ENCODE measurements at regions not wholly inside any gene's neighbourhood (a gene's known extent, or its start where the extent isn't known, plus 50 kb on each side); places are given as distances from the start of the nearest gene placed in this dataset.

GRCh38 chr3:76726034-76726433 lies 313.9 kb upstream of the ROBO2 start:
- Histone ChIP-seq H3K36me3 (ENCODE audit: insufficient read depth, low read length) (no peaks in the 10 kb centered on the region), H3K9ac (ENCODE audit: low read depth, low read length) (no peak overlapping the region), H3K9me3 (ENCODE audit: control insufficient read depth, insufficient read depth, low read length) (no peaks in the 10 kb centered on the region), H3K4me1 (ENCODE audit: insufficient read depth, low read length) (no peaks in the 10 kb centered on the region)

DNA sequence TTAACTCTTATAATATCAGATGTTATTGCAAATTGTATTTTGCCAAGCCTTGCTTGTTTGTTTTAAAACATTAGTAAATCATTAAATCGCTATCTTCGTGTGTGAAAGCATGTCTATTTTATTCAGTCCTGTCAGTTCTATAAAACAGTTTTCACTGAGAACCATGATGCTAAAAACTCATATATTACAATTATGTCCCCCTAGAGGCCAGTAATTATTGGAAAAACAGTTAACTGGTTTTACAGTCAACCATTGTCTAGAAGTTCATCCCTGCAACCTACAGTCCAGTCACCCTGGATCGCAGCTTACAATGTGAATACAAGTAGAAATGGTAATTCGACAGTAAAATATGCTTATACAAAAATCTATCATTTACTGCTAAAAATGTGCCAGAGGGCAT lies 311.5 kb upstream of the ROBO2 start:
- Histone ChIP-seq H3K9ac (ENCODE audit: low read depth, low read length) (no peak overlapping the region), H3K4me1 (ENCODE audit: insufficient read depth, low read length) (no peaks in the 10 kb centered on the region), H3K9me3 (ENCODE audit: control insufficient read depth, insufficient read depth, low read length) (no peaks in the 10 kb centered on the region), H3K36me3 (ENCODE audit: insufficient read depth, low read length) (no peaks in the 10 kb centered on the region)

DNA sequence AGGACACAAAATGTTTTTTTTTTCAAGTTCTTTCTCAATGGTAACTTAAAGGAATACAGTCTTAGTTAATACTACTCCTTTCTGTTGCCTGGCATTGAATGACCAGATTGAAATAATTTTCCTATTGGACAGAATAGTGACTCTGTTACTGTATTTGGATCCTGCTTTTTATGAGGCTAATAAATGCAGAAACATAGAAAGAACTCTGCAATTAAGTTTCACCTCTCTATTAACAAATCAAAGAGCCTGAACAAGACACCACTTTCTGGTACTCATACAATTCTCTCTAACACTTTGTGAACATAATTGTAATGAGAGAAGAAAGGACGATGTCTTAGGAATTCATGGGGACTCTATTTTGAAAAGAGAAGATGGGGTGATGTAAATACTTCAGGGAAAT lies 308.4 kb upstream of the ROBO2 start:
- no peaks in the 10 kb centered on the region for H3K4me1 ChIP-seq (ENCODE audit: insufficient read depth, low read length)
- no peaks in the 10 kb centered on the region for H3K36me3 ChIP-seq (ENCODE audit: insufficient read depth, low read length)
- H3K9ac ChIP-seq (ENCODE audit: low read depth, low read length), result no peak overlapping the region
- no peaks in the 10 kb centered on the region; the same call in 1 of the 2 replicates for H3K9me3 ChIP-seq (ENCODE audit: control insufficient read depth, insufficient read depth, low read length)

DNA sequence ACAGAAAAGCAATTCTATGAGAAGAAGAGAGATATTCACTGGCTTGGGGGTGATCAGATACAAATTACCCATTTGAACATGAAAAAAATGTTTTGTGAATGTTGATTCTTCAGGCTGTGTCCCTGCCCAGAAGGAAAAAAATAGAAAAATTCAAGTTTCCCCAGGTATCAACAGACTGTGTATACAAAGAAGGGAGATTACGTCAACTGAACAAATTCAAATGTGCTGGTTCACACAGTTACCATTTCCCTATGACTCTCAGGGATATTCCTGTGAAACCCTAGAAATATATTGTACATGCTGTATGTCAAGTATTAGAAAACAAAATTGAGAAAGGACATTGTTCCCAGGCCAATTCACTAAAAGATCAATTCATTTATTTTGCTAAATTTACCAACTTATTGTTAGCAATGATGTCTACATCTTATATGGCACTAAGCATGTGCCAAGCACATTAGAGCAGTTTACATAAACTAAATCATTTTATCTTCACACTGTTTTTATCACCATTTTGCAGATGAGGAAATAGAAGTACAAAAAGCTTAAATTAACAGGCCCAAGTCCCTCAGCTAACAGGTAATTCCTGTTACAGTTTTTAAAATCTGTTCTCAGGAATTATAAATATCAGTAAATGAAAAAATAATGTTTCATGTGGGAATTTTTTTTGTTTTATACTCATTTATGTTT lies 306.7 kb upstream of the ROBO2 start:
- Histone ChIP-seq H3K36me3 (ENCODE audit: insufficient read depth, low read length) (no peaks in the 10 kb centered on the region), H3K4me1 (ENCODE audit: insufficient read depth, low read length) (no peaks in the 10 kb centered on the region), H3K9me3 (ENCODE audit: control insufficient read depth, insufficient read depth, low read length) (no peaks in the 10 kb centered on the region; the same call in 1 of the 2 replicates)

GRCh38 chr3:76735152-76735551 lies 304.7 kb upstream of the ROBO2 start:
- Histone ChIP-seq H3K9ac (ENCODE audit: low read depth, low read length) (no peak overlapping the region), H3K36me3 (ENCODE audit: insufficient read depth, low read length) (no peaks in the 10 kb centered on the region), H3K4me1 (ENCODE audit: insufficient read depth, low read length) (no peaks in the 10 kb centered on the region), H3K9me3 (ENCODE audit: control insufficient read depth, insufficient read depth, low read length) (no peaks in the 10 kb centered on the region; the same call in 1 of the 2 replicates)

More for the DNA sequence above, 306.7 kb upstream of the ROBO2 start:
- no peak overlapping the region for H3K9ac ChIP-seq (ENCODE audit: low read depth, low read length)

DNA sequence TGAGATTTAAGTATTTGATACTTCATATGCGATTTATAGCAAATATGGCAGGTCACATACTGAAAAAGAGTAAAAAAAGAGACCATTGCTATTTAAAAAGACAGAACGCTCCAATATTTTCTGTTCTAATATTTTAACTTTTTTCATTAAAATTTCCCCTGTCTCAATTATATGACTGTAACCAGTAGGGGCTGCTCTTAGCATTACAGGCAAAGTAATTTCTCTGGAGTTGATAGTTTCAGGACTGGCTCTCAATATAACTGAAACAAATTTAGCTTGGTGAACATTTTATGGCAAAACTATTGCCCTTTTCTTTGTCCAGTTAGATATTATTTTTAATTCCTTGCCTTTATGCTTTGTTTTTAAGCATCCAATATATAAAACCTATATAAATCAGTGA lies 286.3 kb upstream of the ROBO2 start:
- no peak overlapping the region for H3K9ac ChIP-seq (ENCODE audit: low read depth, low read length)
- no peaks in the 10 kb centered on the region for H3K36me3 ChIP-seq (ENCODE audit: insufficient read depth, low read length)
- H3K9me3 ChIP-seq (ENCODE audit: control insufficient read depth, insufficient read depth, low read length), result no peaks in the 10 kb centered on the region
- H3K4me1 ChIP-seq (ENCODE audit: insufficient read depth, low read length), result no peaks in the 10 kb centered on the region

GRCh38 chr3:76754247-76754646 lies 285.7 kb upstream of the ROBO2 start:
- no peaks in the 10 kb centered on the region for H3K9me3 ChIP-seq (ENCODE audit: control insufficient read depth, insufficient read depth, low read length)
- no peaks in the 10 kb centered on the region for H3K4me1 ChIP-seq (ENCODE audit: insufficient read depth, low read length)
- H3K36me3 ChIP-seq (ENCODE audit: insufficient read depth, low read length), result no peaks in the 10 kb centered on the region
- no peak overlapping the region for H3K9ac ChIP-seq (ENCODE audit: low read depth, low read length)

DNA sequence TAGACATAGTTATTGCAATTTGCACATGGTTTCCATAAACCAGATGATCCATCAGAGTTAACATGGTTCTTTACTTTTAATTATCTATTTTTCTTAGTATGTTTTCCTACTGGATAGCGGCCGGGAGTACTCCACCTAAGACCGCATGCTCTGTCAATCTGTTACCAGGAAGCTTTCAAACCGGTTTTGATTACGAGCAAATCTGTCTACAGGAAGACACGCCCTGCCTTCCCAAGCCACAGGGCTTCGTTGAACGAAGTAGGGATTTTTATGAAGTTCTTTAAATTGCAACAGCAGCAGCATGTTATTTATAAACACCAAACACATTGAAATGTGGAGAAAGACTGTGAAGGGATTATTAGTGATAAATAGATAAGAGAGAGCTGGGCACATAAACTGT lies 283.3 kb upstream of the ROBO2 start:
- Histone ChIP-seq H3K36me3 (ENCODE audit: insufficient read depth, low read length) (no peaks in the 10 kb centered on the region), H3K9me3 (ENCODE audit: control insufficient read depth, insufficient read depth, low read length) (no peaks in the 10 kb centered on the region), H3K9ac (ENCODE audit: low read depth, low read length) (no peak overlapping the region), H3K4me1 (ENCODE audit: insufficient read depth, low read length) (no peaks in the 10 kb centered on the region)

DNA sequence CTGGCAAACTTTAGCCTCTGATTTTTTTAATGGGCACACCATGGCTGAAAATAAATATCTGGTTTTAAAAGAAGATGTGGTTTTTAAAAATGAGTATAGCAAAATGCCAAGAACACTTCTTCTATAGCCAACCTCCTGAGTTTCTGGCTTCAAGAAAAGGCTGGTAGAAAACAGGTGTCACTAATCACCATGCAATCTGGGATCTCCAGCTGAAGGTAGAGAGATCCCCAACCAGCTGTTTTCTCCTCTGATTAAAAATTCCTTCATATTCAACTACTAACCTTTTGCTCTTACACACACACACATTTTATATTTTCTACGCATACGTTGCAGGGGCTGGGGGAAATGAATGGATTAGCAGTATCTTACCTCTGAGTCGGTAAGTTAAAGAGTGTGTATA lies 279.6 kb upstream of the ROBO2 start:
- Histone ChIP-seq H3K36me3 (ENCODE audit: insufficient read depth, low read length) (no peaks in the 10 kb centered on the region), H3K4me1 (ENCODE audit: insufficient read depth, low read length) (no peaks in the 10 kb centered on the region), H3K9me3 (ENCODE audit: control insufficient read depth, insufficient read depth, low read length) (no peaks in the 10 kb centered on the region), H3K9ac (ENCODE audit: low read depth, low read length) (no peak overlapping the region)

GRCh38 chr3:76765511-76765910 lies 274.4 kb upstream of the ROBO2 start:
- H3K9ac ChIP-seq (ENCODE audit: low read depth, low read length), result no peak overlapping the region

GRCh38 chr3:76768912-76769311 lies 271.0 kb upstream of the ROBO2 start:
- no peaks in the 10 kb centered on the region for H3K9me3 ChIP-seq (ENCODE audit: control insufficient read depth, insufficient read depth, low read length)
- no peaks in the 10 kb centered on the region for H3K4me1 ChIP-seq (ENCODE audit: insufficient read depth, low read length)
- H3K9ac ChIP-seq (ENCODE audit: low read depth, low read length), result no peak overlapping the region
- no peaks in the 10 kb centered on the region for H3K36me3 ChIP-seq (ENCODE audit: insufficient read depth, low read length)

More at GRCh38 chr3:76765511-76765910, 274.4 kb upstream of the ROBO2 start:
- H3K4me1 ChIP-seq (ENCODE audit: insufficient read depth, low read length), result no peaks in the 10 kb centered on the region
- H3K36me3 ChIP-seq (ENCODE audit: insufficient read depth, low read length), result no peaks in the 10 kb centered on the region
- H3K9me3 ChIP-seq (ENCODE audit: control insufficient read depth, insufficient read depth, low read length), result no peaks in the 10 kb centered on the region

GRCh38 chr3:76776927-76777326 lies 263.0 kb upstream of the ROBO2 start:
- H3K9ac ChIP-seq (ENCODE audit: low read depth, low read length), result no peak overlapping the region
- H3K4me1 ChIP-seq (ENCODE audit: insufficient read depth, low read length), result no peaks in the 10 kb centered on the region
- no peaks in the 10 kb centered on the region for H3K9me3 ChIP-seq (ENCODE audit: control insufficient read depth, insufficient read depth, low read length)
- H3K36me3 ChIP-seq (ENCODE audit: insufficient read depth, low read length), result no peaks in the 10 kb centered on the region

- Histone ChIP-seq H3K9ac (ENCODE audit: low read depth, low read length) (no peak overlapping the region), H3K9me3 (ENCODE audit: control insufficient read depth, insufficient read depth, low read length) (0 out of 2 replicates have a peak, but pooled peaks cover 4% of the 10 kb centered on the region), H3K36me3 (ENCODE audit: insufficient read depth, low read length) (no peaks in the 10 kb centered on the region), H3K4me1 (ENCODE audit: insufficient read depth, low read length) (peaks cover 8% of the 10 kb centered on the region; the same call in 1 of the 2 replicates)
Measured at GRCh38 chr3:76788206-76788605, 251.7 kb upstream of the ROBO2 start.

GRCh38 chr3:76789237-76789636 lies 250.7 kb upstream of the ROBO2 start:
- H3K36me3 ChIP-seq (ENCODE audit: insufficient read depth, low read length), result no peaks in the 10 kb centered on the region
- peaks cover 8% of the 10 kb centered on the region; the same call in 1 of the 2 replicates for H3K4me1 ChIP-seq (ENCODE audit: insufficient read depth, low read length)
- H3K9me3 ChIP-seq (ENCODE audit: control insufficient read depth, insufficient read depth, low read length), result 0 out of 2 replicates have a peak, but pooled peaks cover 4% of the 10 kb centered on the region
- H3K9ac ChIP-seq (ENCODE audit: low read depth, low read length), result no peak overlapping the region

- Histone ChIP-seq H3K9ac (ENCODE audit: low read depth, low read length) (no peak overlapping the region), H3K4me1 (ENCODE audit: insufficient read depth, low read length) (no peaks in the 10 kb centered on the region), H3K36me3 (ENCODE audit: insufficient read depth, low read length) (no peaks in the 10 kb centered on the region), H3K9me3 (ENCODE audit: control insufficient read depth, insufficient read depth, low read length) (no peaks in the 10 kb centered on the region)
Measured at GRCh38 chr3:76811418-76811817, 228.5 kb upstream of the ROBO2 start.
